ENCODE measurements at regions not wholly inside any gene's neighbourhood (a gene's known extent, or its start where the extent isn't known, plus 50 kb on each side); places are given as distances from the start of the nearest gene placed in this dataset.

DNA sequence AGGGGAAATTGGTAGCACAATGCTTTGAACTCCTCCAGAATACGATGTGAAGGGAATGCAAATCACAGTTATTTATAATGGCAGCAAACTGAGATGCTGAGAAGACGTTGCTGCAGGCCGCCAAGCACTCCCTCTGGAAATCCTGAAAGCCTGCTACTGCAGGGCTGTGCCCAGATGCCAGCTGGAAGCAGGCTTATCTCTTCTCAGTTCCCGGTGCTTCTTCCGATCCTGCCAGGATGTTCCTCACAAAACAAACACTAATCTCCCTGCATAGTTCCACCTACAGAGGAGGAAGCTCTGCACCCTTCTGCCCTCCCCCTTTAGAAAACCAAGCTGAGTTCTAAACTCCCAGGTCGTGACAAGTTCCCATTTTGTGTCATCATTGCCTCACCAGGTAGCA is 201.7 kb upstream of the BCL6 start:
- no peaks in the 10 kb centered on the region for H3K27me3 ChIP-seq (replicated peaks in 1 of 2; ENCODE audit: control insufficient read depth in 2 of 2, extremely low read depth in 1 of 2, insufficient read depth in 2 of 2, low read length in 1 of 2)
- no peak overlapping the region for H3K27ac ChIP-seq (ENCODE audit: low read length)
- WGBS (ENCODE audit: insufficient coverage): 80% methylated on average over 5 of the region's 6 CpGs
- DNase-seq (no peak), ATAC-seq (replicated peaks in 1 of 4) (no peak)
- Mint-ChIP-seq H3K36me3 (no peaks in the 10 kb centered on the region), H3K4me3 (no peak overlapping the region), H3K27ac (no peak overlapping the region), H3K9me3 (no peaks in the 10 kb centered on the region), H3K4me1 (peaks cover 7 to 13% (median 12%) of the 10 kb centered on the region in 3 donors), H3K27me3 (no peaks in the 10 kb centered on the region)
- H3K4me3 ChIP-seq (ENCODE audit: control insufficient read depth in 1 of 2, extremely low read depth in 1 of 2, low read length in 1 of 2): no peak overlapping the region
- H3K4me1 ChIP-seq (ENCODE audit: control insufficient read depth in 1 of 2, extremely low read depth in 1 of 2, insufficient read depth in 2 of 2, low read length in 2 of 2): peaks cover 6 to 11% of the 10 kb centered on the region in 2 experiments
- POLR2A ChIA-PET: interaction anchor here in 1 of 2 donors (0.6 kb wide), 1 partner anchor 920 kb away, joined by 3 read pairs; no protein-coding TSS in a partner anchor
- CTCF ChIA-PET: no interaction called here
- no peaks in the 10 kb centered on the region for H3K9me3 ChIP-seq
- peaks cover 0 to 2% of the 10 kb centered on the region in 2 donors for H3K36me3 ChIP-seq (ENCODE audit: control insufficient read depth in 2 of 2, extremely low read depth in 1 of 2, insufficient read depth in 1 of 2, low read length in 1 of 2)

DNA sequence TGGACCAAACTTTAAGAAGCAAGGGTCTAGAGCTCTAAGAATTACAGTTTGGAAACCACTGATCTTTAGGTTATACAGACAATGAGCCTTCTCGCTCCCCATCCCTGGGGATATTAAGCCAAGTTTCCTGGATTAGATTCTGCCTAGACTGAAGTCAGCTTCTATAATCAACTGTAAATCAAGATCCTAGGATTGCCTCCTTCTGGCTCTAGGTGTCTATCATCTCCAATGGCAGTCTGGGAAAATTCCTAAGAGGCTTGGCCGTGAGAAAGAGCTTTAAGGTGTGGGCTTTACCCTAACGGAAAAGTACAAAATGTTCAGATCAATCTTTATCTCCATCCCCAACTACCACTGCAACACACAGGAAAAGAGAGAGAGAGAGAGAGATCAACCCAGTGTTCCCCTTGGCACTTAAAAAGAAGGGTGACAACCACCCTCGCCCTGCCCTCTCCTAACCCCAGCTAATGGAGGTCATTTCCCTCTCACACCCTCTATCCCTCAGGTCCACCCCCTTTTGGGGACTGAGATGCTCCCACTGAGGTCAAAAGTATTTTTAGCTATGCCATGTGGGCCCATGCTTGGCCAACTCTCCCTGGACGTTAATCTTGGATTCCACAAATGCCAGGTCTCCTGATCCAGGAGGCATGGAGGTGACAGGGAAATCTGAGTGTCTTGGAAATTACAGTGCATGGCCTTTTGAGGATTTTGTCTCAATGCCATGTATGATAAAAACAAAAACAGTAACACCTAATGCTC is 202.8 kb upstream of the BCL6 start:
- peaks cover 9 to 15% (median 15%) of the 10 kb centered on the region in 3 donors for H3K4me1 Mint-ChIP-seq
- no peak for ATAC-seq (replicated peaks in 1 of 4)
- H3K36me3 Mint-ChIP-seq: no peaks in the 10 kb centered on the region

GRCh38 chr3:187949093-187949820 is 204.0 kb upstream of the BCL6 start:
- Mint-ChIP-seq H3K4me3 (no peak overlapping the region), H3K27ac (no peak overlapping the region), H3K27me3 (no peaks in the 10 kb centered on the region), H3K4me1 (peaks cover 9 to 22% (median 15%) of the 10 kb centered on the region in 3 donors), H3K9me3 (no peaks in the 10 kb centered on the region), H3K36me3 (no peaks in the 10 kb centered on the region)
- DNase-seq: no peak
- no peak overlapping the region for H3K4me3 ChIP-seq (ENCODE audit: control insufficient read depth in 1 of 2, extremely low read depth in 1 of 2, low read length in 1 of 2)
- ATAC-seq (replicated peaks in 1 of 4): no peak
- ChIA-PET CTCF (no interaction called here), POLR2A (interaction anchor here in 1 of 2 donors (0.6 kb wide), 1 partner anchor 212 kb away, joined by 6 read pairs; no protein-coding TSS in a partner anchor)
- no peaks in the 10 kb centered on the region for H3K9me3 ChIP-seq
- H3K4me1 ChIP-seq (ENCODE audit: control insufficient read depth in 1 of 2, extremely low read depth in 1 of 2, insufficient read depth in 2 of 2, low read length in 2 of 2): peaks cover 6 to 9% of the 10 kb centered on the region in 2 experiments
- no peak overlapping the region for H3K27ac ChIP-seq (ENCODE audit: low read length)
- H3K36me3 ChIP-seq (ENCODE audit: control insufficient read depth in 2 of 2, extremely low read depth in 1 of 2, insufficient read depth in 1 of 2, low read length in 1 of 2): no peaks in the 10 kb centered on the region
- H3K27me3 ChIP-seq (replicated peaks in 1 of 2; ENCODE audit: control insufficient read depth in 2 of 2, extremely low read depth in 1 of 2, insufficient read depth in 2 of 2, low read length in 1 of 2): no peaks in the 10 kb centered on the region
- WGBS (ENCODE audit: insufficient coverage): 100% methylated on average over 2 of the region's 4 CpGs

More for the DNA sequence above, 202.8 kb upstream of the BCL6 start:
- Histone ChIP-seq H3K27me3 (replicated peaks in 1 of 2; ENCODE audit: control insufficient read depth in 2 of 2, extremely low read depth in 1 of 2, insufficient read depth in 2 of 2, low read length in 1 of 2) (no peaks in the 10 kb centered on the region), H3K4me1 (ENCODE audit: control insufficient read depth in 1 of 2, extremely low read depth in 1 of 2, insufficient read depth in 2 of 2, low read length in 2 of 2) (peaks cover 6 to 11% of the 10 kb centered on the region in 2 experiments), H3K36me3 (ENCODE audit: control insufficient read depth in 2 of 2, extremely low read depth in 1 of 2, insufficient read depth in 1 of 2, low read length in 1 of 2) (no peaks in the 10 kb centered on the region), H3K4me3 (ENCODE audit: control insufficient read depth in 1 of 2, extremely low read depth in 1 of 2, low read length in 1 of 2) (no peak overlapping the region), H3K27ac (ENCODE audit: low read length) (no peak overlapping the region), H3K9me3 (no peaks in the 10 kb centered on the region)
- H3K9me3 Mint-ChIP-seq: no peaks in the 10 kb centered on the region
- no peaks in the 10 kb centered on the region for H3K27me3 Mint-ChIP-seq
- CTCF ChIA-PET: interaction anchor here in 1 of 2 donors (0.9 kb wide), 1 partner anchor 14 kb away, joined by 3 read pairs; no protein-coding TSS in a partner anchor
- POLR2A ChIA-PET: no interaction called here
- no peak overlapping the region for H3K27ac Mint-ChIP-seq
- no peak overlapping the region for H3K4me3 Mint-ChIP-seq
- 100% methylated on average over 2 of the region's 5 CpGs for WGBS (ENCODE audit: insufficient coverage)
- no peak for DNase-seq

GRCh38 chr3:187950671-187951070 is 203.3 kb upstream of the LPP start:
- DNase-seq (no peak), ATAC-seq (replicated peaks in 1 of 4) (no peak)
- H3K4me1 Mint-ChIP-seq: peaks cover 11 to 22% (median 20%) of the 10 kb centered on the region in 3 donors
- 68% methylated on average over 2 of the region's 4 CpGs for WGBS (ENCODE audit: insufficient coverage)
- H3K27me3 Mint-ChIP-seq: no peaks in the 10 kb centered on the region
- no peaks in the 10 kb centered on the region for H3K36me3 Mint-ChIP-seq
- no peaks in the 10 kb centered on the region for H3K27me3 ChIP-seq (replicated peaks in 1 of 2; ENCODE audit: control insufficient read depth in 2 of 2, extremely low read depth in 1 of 2, insufficient read depth in 2 of 2, low read length in 1 of 2)
- no peak overlapping the region for H3K4me3 ChIP-seq (ENCODE audit: control insufficient read depth in 1 of 2, extremely low read depth in 1 of 2, low read length in 1 of 2)
- H3K9me3 Mint-ChIP-seq: no peaks in the 10 kb centered on the region
- H3K4me1 ChIP-seq (ENCODE audit: control insufficient read depth in 1 of 2, extremely low read depth in 1 of 2, insufficient read depth in 2 of 2, low read length in 2 of 2): no peaks in the 10 kb centered on the region
- H3K36me3 ChIP-seq (ENCODE audit: control insufficient read depth in 2 of 2, extremely low read depth in 1 of 2, insufficient read depth in 1 of 2, low read length in 1 of 2): no peaks in the 10 kb centered on the region
- H3K9me3 ChIP-seq: no peaks in the 10 kb centered on the region
- CTCF ChIA-PET: interaction anchor here in 1 of 2 donors (0.6 kb wide), 1 partner anchor 56 kb away, joined by 3 read pairs; no protein-coding TSS in a partner anchor
- POLR2A ChIA-PET: no interaction called here
- no peak overlapping the region for H3K27ac Mint-ChIP-seq
- H3K4me3 Mint-ChIP-seq: no peak overlapping the region
- no peak overlapping the region for H3K27ac ChIP-seq (ENCODE audit: low read length)

GRCh38 chr3:187951452-187952190 is 202.3 kb upstream of the LPP start:
- WGBS (ENCODE audit: insufficient coverage): 14% methylated on average over 1 of the region's 1 CpG
- H3K36me3 Mint-ChIP-seq: no peaks in the 10 kb centered on the region
- H3K36me3 ChIP-seq (ENCODE audit: control insufficient read depth in 2 of 2, extremely low read depth in 1 of 2, insufficient read depth in 1 of 2, low read length in 1 of 2): no peaks in the 10 kb centered on the region
- no peaks in the 10 kb centered on the region for H3K27me3 Mint-ChIP-seq
- H3K9me3 Mint-ChIP-seq: no peaks in the 10 kb centered on the region
- H3K27me3 ChIP-seq (replicated peaks in 1 of 2; ENCODE audit: control insufficient read depth in 2 of 2, extremely low read depth in 1 of 2, insufficient read depth in 2 of 2, low read length in 1 of 2): no peaks in the 10 kb centered on the region
- no peak overlapping the region for H3K4me3 ChIP-seq (ENCODE audit: control insufficient read depth in 1 of 2, extremely low read depth in 1 of 2, low read length in 1 of 2)
- H3K4me1 Mint-ChIP-seq: peaks cover 10 to 21% (median 14%) of the 10 kb centered on the region in 3 donors
- CTCF ChIA-PET: interaction anchor here in 1 of 2 donors (0.6 kb wide), 1 partner anchor 55 kb away, joined by 3 read pairs; no protein-coding TSS in a partner anchor
- H3K27ac ChIP-seq (ENCODE audit: low read length): no peak overlapping the region
- ATAC-seq (replicated peaks in 1 of 4) (no peak), DNase-seq (no peak)
- H3K27ac Mint-ChIP-seq: no peak overlapping the region
- no peak overlapping the region for H3K4me3 Mint-ChIP-seq
- POLR2A ChIA-PET: no interaction called here
- no peaks in the 10 kb centered on the region for H3K4me1 ChIP-seq (ENCODE audit: control insufficient read depth in 1 of 2, extremely low read depth in 1 of 2, insufficient read depth in 2 of 2, low read length in 2 of 2)
- no peaks in the 10 kb centered on the region for H3K9me3 ChIP-seq

DNA sequence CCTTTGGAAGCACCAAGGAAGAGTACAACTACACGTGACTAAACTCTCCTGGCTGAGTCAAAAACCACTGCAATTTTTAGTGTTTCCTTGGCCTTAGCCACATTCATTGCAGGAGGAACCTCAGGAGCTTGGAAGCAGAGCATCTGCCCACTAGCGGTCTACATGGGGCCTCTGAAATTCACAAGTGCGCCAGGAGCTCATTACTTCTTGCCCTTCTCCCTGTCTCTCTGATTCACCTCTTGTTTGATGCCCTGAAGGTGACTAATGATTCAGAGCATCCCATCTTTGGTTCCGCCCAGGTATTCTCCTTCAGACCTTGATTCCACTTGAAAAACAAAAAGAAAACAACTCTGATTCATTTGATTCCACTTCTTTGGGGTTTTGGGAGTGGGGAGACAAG is 201.1 kb upstream of the LPP start:
- DNase-seq (no peak), ATAC-seq (replicated peaks in 1 of 4) (no peak)
- no peaks in the 10 kb centered on the region for H3K36me3 Mint-ChIP-seq
- H3K36me3 ChIP-seq (ENCODE audit: control insufficient read depth in 2 of 2, extremely low read depth in 1 of 2, insufficient read depth in 1 of 2, low read length in 1 of 2): no peaks in the 10 kb centered on the region
- no peaks in the 10 kb centered on the region for H3K27me3 ChIP-seq (replicated peaks in 1 of 2; ENCODE audit: control insufficient read depth in 2 of 2, extremely low read depth in 1 of 2, insufficient read depth in 2 of 2, low read length in 1 of 2)
- no peaks in the 10 kb centered on the region for H3K9me3 ChIP-seq
- peaks cover 8 to 10% of the 10 kb centered on the region in 2 experiments for H3K4me1 ChIP-seq (ENCODE audit: control insufficient read depth in 1 of 2, extremely low read depth in 1 of 2, insufficient read depth in 2 of 2, low read length in 2 of 2)
- CTCF ChIA-PET: no interaction called here
- POLR2A ChIA-PET: interaction anchor here in 1 of 2 donors (0.7 kb wide), 1 partner anchor 24 kb away, joined by 12 read pairs; no protein-coding TSS in a partner anchor
- H3K4me1 Mint-ChIP-seq: peaks cover 14 to 28% (median 17%) of the 10 kb centered on the region in 3 donors
- H3K27ac ChIP-seq (ENCODE audit: low read length): no peak overlapping the region
- H3K27ac Mint-ChIP-seq: no peak overlapping the region
- H3K9me3 Mint-ChIP-seq: no peaks in the 10 kb centered on the region
- 100% methylated on average over 1 of the region's 4 CpGs for WGBS (ENCODE audit: insufficient coverage)
- H3K4me3 ChIP-seq (ENCODE audit: control insufficient read depth in 1 of 2, extremely low read depth in 1 of 2, low read length in 1 of 2): no peak overlapping the region
- H3K27me3 Mint-ChIP-seq: no peaks in the 10 kb centered on the region
- no peak overlapping the region for H3K4me3 Mint-ChIP-seq

Measured in T-cell (primary cell).